MM.1S (cell line): ENCODE measurements at regions not wholly inside any gene's neighbourhood (a gene's known extent, or its start where the extent isn't known, plus 50 kb on each side); places are given as distances from the start of the nearest gene placed in this dataset.

Source experiments
- EZH2 ChIP-seq: fragments of 300-600 bp; sonication (generic); optimal IDR thresholded peaks from 2 replicates; pipeline ENCODE3; 2017; ENCODE audit warnings: low read depth, mild to moderate bottlenecking, antibody characterized with exemption, low read length, mixed read lengths
- TF ChIP-seq, protein P1 (sequence below): fragments of 300-600 bp; sonication (generic); IDR thresholded peaks from 2 replicates; pipeline ENCODE4 v1.5.1; 2016; ENCODE audit warnings: antibody characterized with exemption, low read length, mixed read lengths

GRCh38 chr12:115213118-115213517 lies 529.1 kb upstream of the TBX3 start:
- TF ChIP-seq, protein P1, sequence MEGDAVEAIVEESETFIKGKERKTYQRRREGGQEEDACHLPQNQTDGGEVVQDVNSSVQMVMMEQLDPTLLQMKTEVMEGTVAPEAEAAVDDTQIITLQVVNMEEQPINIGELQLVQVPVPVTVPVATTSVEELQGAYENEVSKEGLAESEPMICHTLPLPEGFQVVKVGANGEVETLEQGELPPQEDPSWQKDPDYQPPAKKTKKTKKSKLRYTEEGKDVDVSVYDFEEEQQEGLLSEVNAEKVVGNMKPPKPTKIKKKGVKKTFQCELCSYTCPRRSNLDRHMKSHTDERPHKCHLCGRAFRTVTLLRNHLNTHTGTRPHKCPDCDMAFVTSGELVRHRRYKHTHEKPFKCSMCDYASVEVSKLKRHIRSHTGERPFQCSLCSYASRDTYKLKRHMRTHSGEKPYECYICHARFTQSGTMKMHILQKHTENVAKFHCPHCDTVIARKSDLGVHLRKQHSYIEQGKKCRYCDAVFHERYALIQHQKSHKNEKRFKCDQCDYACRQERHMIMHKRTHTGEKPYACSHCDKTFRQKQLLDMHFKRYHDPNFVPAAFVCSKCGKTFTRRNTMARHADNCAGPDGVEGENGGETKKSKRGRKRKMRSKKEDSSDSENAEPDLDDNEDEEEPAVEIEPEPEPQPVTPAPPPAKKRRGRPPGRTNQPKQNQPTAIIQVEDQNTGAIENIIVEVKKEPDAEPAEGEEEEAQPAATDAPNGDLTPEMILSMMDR: no peak
- no peak for TF ChIP-seq EZH2
